GM23338 (cell line): ENCODE measurements at regions not wholly inside any gene's neighbourhood (a gene's known extent, or its start where the extent isn't known, plus 50 kb on each side); places are given as distances from the start of the nearest gene placed in this dataset.

Experiments
- ATAC-seq: fragments of 200-7000 bp; cut with Tn5 transposase; 3 replicates; pipeline ENCODE4 v1.9.1; 2020
- DNase-seq: peaks from one replicate; pipeline ENCODE4 v3.0.0-alpha.2; 2015; ENCODE audit warnings: low spot score
- H2AFZ ChIP-seq: fragments of 200-600 bp; sonication (generic); 2 replicates; pipeline ENCODE4 v1.8.0; 2016; ENCODE audit warnings: antibody characterized with exemption, mild to moderate bottlenecking, moderate library complexity
- H3F3A ChIP-seq: fragments of 200-600 bp; sonication (generic); replicated peaks from 2 replicates; pipeline ENCODE4 v1.8.0; 2017; ENCODE audit warnings: antibody characterized with exemption, mixed run types, low read depth
- H3K27ac ChIP-seq: fragments of 200-600 bp; sonication (generic); 2 replicates; pipeline ENCODE4 v1.6.1; 2016; ENCODE audit warnings: low read depth
- H3K27me3 ChIP-seq: fragments of 200-600 bp; sonication (generic); 2 replicates; pipeline ENCODE4 v1.8.0; 2016; ENCODE audit warnings: mild to moderate bottlenecking, mixed run types, moderate library complexity; ENCODE audit not compliant: insufficient read depth
- H3K36me3 ChIP-seq: fragments of 200-600 bp; sonication (generic); 2 replicates; pipeline ENCODE4 v1.8.0; 2016; ENCODE audit warnings: mild to moderate bottlenecking; ENCODE audit not compliant: insufficient read depth
- H3K4me1 ChIP-seq: fragments of 200-600 bp; sonication (generic); 2 replicates; pipeline ENCODE4 v1.8.0; 2016; ENCODE audit warnings: mild to moderate bottlenecking, moderate library complexity; ENCODE audit not compliant: insufficient read depth
- H3K4me2 ChIP-seq: fragments of 200-600 bp; sonication (generic); 2 replicates; pipeline ENCODE4 v1.7.1; 2017; ENCODE audit warnings: mixed run types
- H3K4me3 ChIP-seq: fragments of 200-600 bp; sonication (generic); 2 replicates; pipeline ENCODE4 v1.6.1; 2016; ENCODE audit warnings: mixed run types
- H3K79me2 ChIP-seq: fragments of 200-600 bp; sonication (generic); replicated peaks from 2 replicates; pipeline ENCODE4 v1.8.0; 2017; ENCODE audit warnings: mild to moderate bottlenecking; ENCODE audit not compliant: insufficient read depth
- H3K9me2 ChIP-seq: fragments of 200-600 bp; sonication (generic); 2 replicates; pipeline ENCODE4 v1.8.0; 2017; ENCODE audit not compliant: insufficient read depth
- H4K20me1 ChIP-seq: fragments of 200-600 bp; sonication (generic); replicated peaks from 2 replicates; pipeline ENCODE4 v1.8.0; 2017; ENCODE audit warnings: mild to moderate bottlenecking; ENCODE audit not compliant: insufficient read depth
- H3K27ac Mint-ChIP-seq: 2 replicates; pipeline ENCODE4 v1.8.0; 2020; ENCODE audit warnings: inconsistent platforms, mild to moderate bottlenecking, moderate library complexity, mixed read lengths
- H3K27me3 Mint-ChIP-seq: 3 replicates; pipeline ENCODE4 v1.8.0; 2022; ENCODE audit warnings: low read depth, mild to moderate bottlenecking, moderate library complexity, mixed read lengths, inconsistent platforms; ENCODE audit not compliant: insufficient read depth, poor library complexity
- H3K36me3 Mint-ChIP-seq: 3 replicates; pipeline ENCODE4 v1.8.0; 2021; ENCODE audit warnings: low read depth, mild to moderate bottlenecking, inconsistent platforms, moderate library complexity, mixed read lengths
- H3K4me1 Mint-ChIP-seq: 3 replicates; pipeline ENCODE4 v1.8.0; 2020; ENCODE audit warnings: mild to moderate bottlenecking, inconsistent platforms, mixed read lengths
- H3K4me3 Mint-ChIP-seq: 3 replicates; pipeline ENCODE4 v1.8.0; 2021; ENCODE audit warnings: moderate library complexity, mild to moderate bottlenecking, inconsistent platforms, mixed read lengths
- H3K9me3 Mint-ChIP-seq: 3 replicates; pipeline ENCODE4 v1.8.0; 2020; ENCODE audit warnings: moderate library complexity, mild to moderate bottlenecking, inconsistent platforms, mixed read lengths
- EZH2 ChIP-seq: fragments of 200-600 bp; sonication (generic); IDR thresholded peaks from one replicate; pipeline ENCODE4 v1.8.0; 2017; ENCODE audit warnings: antibody characterized with exemption, mild to moderate bottlenecking, low read depth; ENCODE audit not compliant: unreplicated experiment
- JUNB ChIP-seq: IDR thresholded peaks from one replicate; pipeline ENCODE4 v1.6.1; 2016; ENCODE audit warnings: antibody characterized with exemption; ENCODE audit not compliant: unreplicated experiment
- POLR2AphosphoS5 ChIP-seq: IDR thresholded peaks from 2 replicates; pipeline ENCODE4 v1.6.1; 2016; ENCODE audit warnings: antibody characterized with exemption, low read depth
- REST ChIP-seq: IDR thresholded peaks from one replicate; pipeline ENCODE4 v1.6.1; 2018; ENCODE audit warnings: antibody characterized with exemption; ENCODE audit not compliant: unreplicated experiment
- ZNF331 ChIP-seq: fragments of 250-450 bp; sonication (Bioruptor Pico); IDR thresholded peaks from 2 replicates; pipeline ENCODE4 v1.5.0; 2020; ENCODE audit warnings: low read depth, mild to moderate bottlenecking, moderate library complexity
- TF ChIP-seq, protein P1 (sequence below): fragments of 250-450 bp; sonication (Bioruptor Pico); IDR thresholded peaks from 2 replicates; pipeline ENCODE4 v1.5.0; 2020; ENCODE audit warnings: mild to moderate bottlenecking, moderate library complexity

- Histone ChIP-seq H3F3A (no peaks in the 10 kb centered on the region), H3K9me2 (no peaks in the 10 kb centered on the region), H3K27me3 (no peaks in the 10 kb centered on the region), H3K79me2 (no peaks in the 10 kb centered on the region), H3K4me1 (no peaks in the 10 kb centered on the region), H3K36me3 (no peaks in the 10 kb centered on the region), H2AFZ (no peak overlapping the region), H3K4me2 (no peak overlapping the region), H4K20me1 (no peaks in the 10 kb centered on the region), H3K4me3 (no peak overlapping the region), H3K27ac (no peak overlapping the region)
- H3K36me3 Mint-ChIP-seq, result no peaks in the 10 kb centered on the region
- ATAC-seq (no peak), DNase-seq (no peak)
- no peaks in the 10 kb centered on the region; the same call in 2 of the 3 replicates for H3K4me1 Mint-ChIP-seq
- H3K27me3 Mint-ChIP-seq, result peaks cover under 1% of the 10 kb centered on the region
- H3K9me3 Mint-ChIP-seq, result no peaks in the 10 kb centered on the region
- H3K27ac Mint-ChIP-seq, result no peak overlapping the region
- TF ChIP-seq EZH2 (no peak), POLR2AphosphoS5 (no peak), ZNF331 (CRISPR knock-in tag) (no peak), REST (no peak), JUNB (no peak)
- TF ChIP-seq, protein P1, sequence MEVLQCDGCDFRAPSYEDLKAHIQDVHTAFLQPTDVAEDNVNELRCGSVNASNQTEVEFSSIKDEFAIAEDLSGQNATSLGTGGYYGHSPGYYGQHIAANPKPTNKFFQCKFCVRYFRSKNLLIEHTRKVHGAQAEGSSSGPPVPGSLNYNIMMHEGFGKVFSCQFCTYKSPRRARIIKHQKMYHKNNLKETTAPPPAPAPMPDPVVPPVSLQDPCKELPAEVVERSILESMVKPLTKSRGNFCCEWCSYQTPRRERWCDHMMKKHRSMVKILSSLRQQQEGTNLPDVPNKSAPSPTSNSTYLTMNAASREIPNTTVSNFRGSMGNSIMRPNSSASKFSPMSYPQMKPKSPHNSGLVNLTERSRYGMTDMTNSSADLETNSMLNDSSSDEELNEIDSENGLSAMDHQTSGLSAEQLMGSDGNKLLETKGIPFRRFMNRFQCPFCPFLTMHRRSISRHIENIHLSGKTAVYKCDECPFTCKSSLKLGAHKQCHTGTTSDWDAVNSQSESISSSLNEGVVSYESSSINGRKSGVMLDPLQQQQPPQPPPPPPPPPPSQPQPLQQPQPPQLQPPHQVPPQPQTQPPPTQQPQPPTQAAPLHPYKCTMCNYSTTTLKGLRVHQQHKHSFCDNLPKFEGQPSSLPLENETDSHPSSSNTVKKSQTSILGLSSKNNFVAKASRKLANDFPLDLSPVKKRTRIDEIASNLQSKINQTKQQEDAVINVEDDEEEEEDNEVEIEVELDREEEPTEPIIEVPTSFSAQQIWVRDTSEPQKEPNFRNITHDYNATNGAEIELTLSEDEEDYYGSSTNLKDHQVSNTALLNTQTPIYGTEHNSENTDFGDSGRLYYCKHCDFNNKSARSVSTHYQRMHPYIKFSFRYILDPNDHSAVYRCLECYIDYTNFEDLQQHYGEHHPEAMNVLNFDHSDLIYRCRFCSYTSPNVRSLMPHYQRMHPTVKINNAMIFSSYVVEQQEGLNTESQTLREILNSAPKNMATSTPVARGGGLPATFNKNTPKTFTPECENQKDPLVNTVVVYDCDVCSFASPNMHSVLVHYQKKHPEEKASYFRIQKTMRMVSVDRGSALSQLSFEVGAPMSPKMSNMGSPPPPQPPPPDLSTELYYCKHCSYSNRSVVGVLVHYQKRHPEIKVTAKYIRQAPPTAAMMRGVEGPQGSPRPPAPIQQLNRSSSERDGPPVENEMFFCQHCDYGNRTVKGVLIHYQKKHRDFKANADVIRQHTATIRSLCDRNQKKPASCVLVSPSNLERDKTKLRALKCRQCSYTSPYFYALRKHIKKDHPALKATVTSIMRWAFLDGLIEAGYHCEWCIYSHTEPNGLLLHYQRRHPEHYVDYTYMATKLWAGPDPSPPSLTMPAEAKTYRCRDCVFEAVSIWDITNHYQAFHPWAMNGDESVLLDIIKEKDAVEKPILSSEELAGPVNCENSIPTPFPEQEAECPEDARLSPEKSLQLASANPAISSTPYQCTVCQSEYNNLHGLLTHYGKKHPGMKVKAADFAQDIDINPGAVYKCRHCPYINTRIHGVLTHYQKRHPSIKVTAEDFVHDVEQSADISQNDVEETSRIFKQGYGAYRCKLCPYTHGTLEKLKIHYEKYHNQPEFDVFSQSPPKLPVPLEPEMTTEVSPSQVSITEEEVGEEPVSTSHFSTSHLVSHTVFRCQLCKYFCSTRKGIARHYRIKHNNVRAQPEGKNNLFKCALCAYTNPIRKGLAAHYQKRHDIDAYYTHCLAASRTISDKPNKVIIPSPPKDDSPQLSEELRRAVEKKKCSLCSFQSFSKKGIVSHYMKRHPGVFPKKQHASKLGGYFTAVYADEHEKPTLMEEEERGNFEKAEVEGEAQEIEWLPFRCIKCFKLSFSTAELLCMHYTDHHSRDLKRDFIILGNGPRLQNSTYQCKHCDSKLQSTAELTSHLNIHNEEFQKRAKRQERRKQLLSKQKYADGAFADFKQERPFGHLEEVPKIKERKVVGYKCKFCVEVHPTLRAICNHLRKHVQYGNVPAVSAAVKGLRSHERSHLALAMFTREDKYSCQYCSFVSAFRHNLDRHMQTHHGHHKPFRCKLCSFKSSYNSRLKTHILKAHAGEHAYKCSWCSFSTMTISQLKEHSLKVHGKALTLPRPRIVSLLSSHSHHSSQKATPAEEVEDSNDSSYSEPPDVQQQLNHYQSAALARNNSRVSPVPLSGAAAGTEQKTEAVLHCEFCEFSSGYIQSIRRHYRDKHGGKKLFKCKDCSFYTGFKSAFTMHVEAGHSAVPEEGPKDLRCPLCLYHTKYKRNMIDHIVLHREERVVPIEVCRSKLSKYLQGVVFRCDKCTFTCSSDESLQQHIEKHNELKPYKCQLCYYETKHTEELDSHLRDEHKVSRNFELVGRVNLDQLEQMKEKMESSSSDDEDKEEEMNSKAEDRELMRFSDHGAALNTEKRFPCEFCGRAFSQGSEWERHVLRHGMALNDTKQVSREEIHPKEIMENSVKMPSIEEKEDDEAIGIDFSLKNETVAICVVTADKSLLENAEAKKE (CRISPR knock-in tag), result no peak
- no peak overlapping the region for H3K4me3 Mint-ChIP-seq
Measured at GRCh38 chr14:58794993-58795762, 157.4 kb downstream of the DACT1 start.
